SW 1271 (cell line): ENCODE measurements at regions not wholly inside any gene's neighbourhood (a gene's known extent, or its start where the extent isn't known, plus 50 kb on each side); places are given as distances from the start of the nearest gene placed in this dataset.

Source experiments
- DNase-seq, 2 experiments: peaks; one replicate each; lab custom pipeline; 2025; lab: John Stamatoyannopoulos, UW

DNA sequence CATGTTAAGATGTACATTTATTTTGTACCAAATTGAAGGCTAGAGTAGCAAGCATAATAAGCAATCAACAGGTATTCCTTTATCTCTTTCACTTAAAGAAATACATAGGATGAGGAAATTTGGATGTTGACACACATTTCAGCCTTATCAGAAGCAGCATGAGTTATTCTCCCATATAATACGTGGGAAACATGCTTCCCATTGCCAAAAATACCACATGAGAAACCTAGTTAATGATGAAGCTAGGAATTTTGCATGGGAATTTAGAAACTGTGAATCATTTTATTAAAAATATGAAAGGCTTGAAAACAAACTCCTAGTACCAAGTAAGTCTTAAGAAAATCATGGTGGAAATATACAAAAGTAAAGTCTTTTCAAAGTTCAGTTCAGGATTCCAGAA lies 751.8 kb downstream of the TSN start:
- DNase-seq: no peak

DNA sequence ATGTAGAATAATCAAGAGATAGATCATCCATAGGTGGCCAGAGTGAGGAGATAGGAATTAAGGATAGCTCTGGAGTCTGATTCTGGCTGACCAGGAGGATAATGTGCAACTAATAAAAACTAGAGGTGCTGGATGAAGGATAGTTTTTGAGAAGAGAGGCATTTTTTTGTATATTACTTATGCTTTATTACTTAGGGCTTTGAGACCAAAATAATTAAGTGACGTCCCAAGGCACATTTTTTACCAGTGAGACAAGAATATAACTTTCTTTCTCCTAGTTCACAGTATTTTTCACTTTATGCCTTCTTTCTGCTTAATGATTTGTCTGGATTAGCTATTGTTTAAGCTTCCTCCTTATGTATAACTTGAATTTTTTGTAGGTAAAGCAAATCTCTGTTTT lies 756.6 kb downstream of the TSN start:
- DNase-seq: no peak

DNA sequence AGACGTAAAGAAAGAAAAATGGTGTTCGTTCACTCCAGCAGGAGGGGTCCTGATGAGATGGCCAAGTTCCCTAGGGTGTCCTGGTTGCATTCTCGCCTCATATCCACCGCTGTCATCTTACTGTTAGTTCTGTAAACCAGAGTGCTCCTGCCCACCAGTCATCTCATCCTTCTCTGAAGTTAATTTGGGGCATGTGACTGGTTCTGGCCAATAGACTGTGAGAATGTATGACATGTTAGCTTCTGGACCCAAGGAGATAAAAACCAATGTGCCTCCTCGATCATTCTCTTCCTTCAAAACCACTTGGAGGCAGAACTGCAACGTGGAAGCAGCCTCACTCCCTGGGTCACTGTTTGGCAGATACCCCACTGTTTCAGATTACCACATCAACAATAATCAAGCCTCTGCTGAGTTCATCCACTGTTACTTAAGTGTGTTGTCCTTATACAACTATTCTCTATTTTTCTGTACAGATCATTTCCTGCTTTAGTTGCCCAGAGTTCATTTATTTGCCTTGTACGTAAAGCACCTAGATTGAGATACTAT lies 759.1 kb downstream of the TSN start:
- no peak for DNase-seq

DNA sequence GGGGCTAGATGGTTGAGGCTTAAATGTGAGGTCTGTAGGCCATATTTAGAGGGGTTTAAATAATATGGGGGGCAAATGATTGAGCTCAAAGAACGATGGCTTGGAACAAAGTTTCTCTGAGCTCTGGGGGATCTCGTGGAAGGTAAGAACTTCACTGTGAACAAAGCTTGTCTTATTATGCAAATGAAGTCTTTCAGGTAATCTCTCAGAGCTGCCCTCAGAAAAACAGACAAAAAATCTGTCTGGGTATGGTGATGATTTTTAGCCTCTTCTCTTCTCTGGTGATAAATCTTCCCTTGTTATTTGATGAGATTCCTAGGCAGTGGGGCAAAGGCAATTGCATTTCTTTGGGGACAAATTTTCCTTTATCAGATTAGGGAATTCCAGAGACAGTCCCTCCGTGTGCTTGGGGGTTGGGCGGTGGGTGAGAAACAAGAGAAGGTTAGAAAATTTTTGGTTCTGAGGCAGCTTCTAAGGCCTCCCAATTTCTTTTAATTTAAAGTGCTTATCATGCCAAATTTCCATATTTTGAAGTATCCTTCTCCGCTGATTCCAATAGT lies 760.4 kb downstream of the TSN start:
- no peak for DNase-seq

DNA sequence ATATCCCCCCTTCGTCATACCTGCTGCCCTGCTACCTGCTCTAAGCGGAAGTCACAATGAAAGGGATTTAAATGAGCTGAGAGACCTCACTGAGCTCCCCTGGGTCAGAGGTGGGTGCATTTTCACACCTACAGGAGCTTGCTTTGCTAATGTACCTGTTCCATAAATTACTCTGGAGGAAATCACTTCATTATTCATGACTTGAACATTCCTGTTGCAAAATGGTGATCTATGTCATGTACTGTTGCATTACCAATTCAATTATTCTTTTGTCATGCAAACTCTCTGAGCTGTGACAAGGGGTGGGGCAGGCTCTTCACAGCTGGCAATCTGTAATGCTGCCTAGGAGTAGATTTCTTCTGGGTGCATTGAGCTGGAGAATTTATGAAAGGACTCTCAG lies 761.3 kb downstream of the TSN start:
- no peak for DNase-seq

DNA sequence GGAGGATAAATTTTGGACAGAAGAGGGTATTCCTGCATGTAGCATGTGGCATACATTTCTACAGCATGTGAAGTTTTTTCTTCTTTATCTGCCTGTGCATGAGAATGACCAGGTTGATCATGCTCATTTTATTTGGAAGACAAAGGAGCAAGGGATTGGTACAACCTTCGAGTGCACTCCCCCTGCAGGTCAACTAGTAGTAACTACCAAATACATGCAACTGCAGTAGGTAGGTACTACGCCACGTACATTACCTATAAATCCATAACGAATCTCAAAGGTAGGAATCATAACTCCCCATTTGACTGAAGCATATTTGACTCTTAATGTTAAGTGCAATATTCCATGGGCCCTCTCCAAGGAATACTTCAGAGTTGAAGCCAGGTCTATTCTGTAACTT lies 763.9 kb downstream of the TSN start:
- peak in 1 of 2 experiments; percentile 14 for DNase-seq

DNA sequence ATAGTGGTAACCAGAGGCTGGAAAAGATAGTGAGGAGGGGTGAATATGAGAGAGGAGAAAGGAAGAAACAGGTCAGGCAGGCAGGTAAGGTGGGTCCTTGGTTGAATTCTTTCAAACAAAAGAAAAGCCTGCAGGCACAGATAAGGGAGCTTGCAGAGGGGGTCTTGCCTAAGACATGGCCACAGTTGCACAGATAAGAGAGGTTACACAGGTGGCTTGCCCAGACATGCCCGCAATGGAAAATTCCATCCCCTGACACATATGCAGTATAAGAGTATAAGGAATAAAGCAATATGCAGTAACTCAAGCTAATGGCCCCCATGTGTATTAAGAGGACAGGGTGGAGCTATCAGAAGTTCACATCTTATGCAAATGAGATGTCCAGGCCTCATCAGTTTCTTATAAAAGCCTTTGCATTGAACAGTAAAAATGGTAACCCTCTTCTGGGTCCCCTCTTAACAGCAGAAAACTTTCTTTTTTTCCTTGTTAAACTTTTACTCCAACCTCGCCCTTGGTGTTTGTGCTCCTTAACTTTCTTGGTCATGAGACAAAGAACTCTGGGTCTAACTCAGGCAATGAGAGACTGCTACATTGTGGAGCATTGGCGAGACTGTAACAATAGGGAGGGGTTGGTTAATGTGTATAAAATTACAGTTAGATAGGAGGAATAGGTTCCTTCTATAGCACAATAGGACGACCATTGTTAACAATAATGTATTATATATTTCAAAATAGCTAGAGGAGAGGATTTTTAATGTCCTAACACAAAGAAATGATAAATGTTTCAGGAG lies 764.6 kb downstream of the TSN start:
- no peak for DNase-seq

DNA sequence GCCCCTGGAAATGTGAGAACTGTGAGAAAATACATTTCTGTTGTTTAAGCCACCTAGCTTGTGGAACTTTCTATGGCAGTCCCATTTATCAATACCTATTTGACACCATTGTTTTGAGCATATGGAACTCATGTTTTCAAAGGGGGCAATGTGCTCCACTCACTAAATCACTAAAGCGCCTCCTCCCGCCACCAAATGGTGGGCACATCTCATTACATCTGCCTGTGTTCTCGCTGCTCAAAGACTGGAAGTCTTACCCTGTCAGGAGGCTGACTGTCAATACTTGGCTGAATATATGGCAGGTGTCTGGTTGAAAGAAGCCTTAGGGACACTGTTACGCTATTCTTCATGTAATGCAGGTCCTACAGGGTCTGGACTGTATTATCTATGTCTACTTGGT lies 767.7 kb downstream of the TSN start:
- DNase-seq: no peak

DNA sequence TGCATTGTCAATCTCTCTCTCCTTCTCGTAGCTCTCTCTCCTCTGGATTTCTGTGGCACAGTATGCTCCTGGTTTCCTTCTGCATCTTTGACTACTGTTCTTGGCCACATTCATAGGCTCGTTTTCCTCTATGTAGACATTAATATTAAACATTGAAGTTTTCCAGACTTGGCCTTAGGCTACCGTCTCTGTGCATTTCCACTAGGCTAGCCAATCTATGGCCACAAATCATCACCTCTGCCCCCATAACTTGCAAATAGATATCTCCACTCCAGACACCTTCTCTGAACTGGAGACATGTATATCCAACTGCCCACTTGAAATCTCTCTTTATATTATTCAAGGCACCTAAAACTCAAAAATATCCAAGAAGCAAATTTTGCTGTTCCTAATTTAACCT lies 768.5 kb downstream of the TSN start:
- DNase-seq: no peak

DNA sequence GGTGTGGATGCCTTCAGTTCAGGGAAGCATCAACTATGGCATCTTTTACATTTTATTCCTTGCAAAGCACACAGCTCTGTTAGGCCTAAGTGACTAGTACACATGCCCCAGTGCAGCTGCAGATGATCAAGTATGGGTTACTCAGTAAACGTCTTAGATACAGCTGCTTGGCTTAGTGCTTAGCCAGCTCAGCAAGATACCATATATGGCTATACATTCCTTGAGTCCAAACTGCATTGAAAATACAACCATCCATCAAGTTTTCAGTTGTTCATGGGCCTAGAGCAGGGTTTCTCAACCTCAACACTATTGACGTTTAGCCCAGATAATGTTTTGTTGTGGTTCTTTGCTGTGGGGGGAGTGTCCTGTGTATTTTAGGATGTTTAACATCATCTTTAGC lies 769.9 kb downstream of the TSN start:
- no peak for DNase-seq

DNA sequence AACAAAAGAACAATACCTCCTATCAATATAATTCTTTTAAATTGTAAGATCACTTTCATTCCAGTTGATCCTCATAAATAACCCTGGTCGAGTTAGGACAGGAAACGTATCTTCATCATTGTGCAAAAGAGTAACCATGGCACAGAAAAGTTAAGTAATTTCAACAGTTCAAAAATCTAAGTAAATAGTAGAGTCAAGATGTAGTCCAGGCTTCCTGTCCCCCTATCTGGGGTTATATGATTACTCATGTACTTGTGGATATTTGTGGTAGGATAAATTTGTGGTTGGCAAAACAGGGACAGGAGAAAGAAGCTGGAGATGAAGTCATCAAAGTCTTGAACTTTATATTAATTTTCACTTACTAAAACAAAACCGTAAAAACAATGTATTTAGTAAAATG lies 772.6 kb downstream of the TSN start:
- DNase-seq: no peak

DNA sequence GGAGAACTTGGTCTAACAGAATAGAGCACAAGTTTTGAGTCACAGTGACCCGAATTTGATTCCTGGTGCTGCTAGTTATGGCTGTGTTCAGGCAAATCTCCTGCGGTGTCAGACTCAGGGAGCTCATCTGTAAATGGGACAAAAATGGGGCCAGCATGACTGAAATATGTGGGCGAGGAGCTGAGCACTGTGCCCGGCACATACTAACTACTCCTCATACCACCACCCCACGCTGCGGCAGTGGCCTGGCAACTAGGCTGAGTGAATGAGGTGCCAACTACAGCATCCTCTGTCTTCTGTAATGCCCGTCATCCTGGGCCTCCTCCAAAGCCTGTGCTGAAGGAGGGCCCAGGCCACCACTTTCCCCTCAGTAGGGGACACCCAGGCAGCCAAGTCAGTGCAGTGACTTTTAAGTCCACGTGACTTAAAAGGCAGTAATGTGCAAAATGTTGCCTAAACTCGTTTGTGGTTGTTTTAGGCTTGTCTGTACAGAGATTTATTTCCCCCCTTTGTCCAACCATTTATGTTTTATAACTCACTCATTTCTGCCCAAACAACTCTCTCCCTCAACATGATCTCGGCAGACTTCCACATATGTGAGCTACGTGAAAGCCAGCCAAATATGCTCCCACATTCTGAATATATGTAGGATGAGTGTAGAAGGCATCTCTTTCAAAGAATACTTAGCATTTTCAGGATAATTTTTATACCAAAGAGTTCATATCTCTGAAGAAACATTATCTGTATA lies 773.7 kb downstream of the TSN start:
- DNase-seq: no peak

DNA sequence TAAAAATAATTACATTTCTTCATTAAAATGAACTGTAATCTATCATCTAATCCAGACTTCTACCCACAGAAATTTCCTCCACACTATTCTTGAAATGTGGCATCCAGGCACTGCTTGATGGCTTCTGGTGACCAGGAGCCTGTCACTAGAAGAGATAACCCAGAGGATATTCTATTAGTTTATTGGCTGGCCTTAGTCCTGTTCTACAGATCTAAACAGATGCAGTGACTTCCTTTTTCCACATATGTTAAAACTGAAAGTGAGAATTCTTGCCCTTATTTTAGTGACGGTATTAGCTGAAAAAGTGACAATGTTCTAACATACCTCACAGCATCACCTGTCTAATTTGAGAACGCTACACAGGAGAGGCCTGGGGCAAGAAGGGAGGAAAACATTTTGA lies 775.4 kb downstream of the TSN start:
- no peak for DNase-seq

DNA sequence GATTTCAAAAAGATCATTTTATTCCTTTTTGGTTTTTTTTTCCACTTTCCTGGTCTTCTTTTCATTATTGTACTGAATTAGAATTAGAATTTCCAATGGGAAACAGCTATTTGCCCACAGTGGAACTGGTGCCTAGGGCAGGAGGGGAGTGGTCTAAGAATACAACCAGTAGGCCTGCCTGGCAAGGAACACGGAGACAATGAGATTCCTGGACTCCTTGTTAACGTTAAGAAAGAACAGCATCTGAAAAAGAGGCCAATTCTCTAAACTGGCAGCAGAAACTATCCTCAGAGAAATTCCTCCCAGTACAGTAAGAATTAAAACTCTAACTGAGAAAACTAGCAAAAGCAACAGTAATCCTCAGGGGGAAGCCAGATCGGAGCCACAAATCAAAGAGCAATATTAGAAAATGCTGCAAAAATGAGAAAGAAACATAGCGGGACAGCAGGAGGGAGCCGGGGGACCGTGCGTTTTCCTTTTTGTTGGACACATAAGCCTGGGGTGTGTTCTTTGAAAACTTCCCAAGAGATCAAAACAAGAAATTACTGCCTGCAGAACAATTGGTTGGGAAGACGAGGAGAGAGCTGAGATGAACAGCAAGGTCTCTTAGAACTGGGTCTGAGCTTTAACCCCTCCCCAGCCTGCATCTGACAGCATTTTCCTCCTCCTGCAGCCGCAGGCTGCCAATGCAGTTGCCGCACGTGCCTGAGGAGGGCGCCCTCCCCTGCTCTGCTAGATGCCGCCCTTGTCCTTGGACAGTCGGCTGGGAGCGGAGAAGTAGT lies 776.0 kb downstream of the TSN start:
- no peak for DNase-seq

DNA sequence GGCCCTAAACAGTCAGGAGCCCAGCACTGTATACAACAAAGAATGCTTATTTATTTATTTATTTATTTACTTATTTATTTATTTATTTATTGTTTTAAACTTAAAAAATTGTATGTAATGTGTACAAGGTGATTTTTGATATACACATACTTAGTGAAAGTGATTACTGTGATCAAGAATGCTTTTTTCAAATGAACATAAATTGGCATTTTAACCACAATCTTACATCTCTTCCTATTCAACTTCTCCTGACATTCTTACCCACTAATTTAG lies 776.6 kb downstream of the TSN start:
- no peak for DNase-seq

DNA sequence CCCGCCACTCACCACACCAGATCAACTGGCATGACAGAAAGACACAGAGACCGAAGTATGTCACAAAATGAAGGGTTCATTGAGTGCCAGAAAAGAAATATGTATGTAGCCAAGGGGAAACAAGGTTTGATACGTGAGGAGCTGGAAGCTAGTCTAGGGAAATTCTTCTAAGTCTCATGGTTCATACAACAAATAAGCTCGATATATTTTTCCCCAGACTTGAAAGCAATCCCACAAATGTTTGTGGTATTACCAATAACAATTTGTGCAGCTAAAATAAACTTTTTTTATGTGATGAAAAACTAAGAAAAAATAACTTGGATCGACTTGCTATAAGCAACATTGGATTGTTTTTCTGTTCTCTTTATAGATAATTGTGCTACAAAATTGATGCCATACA lies 777.0 kb downstream of the TSN start:
- no peak for DNase-seq

DNA sequence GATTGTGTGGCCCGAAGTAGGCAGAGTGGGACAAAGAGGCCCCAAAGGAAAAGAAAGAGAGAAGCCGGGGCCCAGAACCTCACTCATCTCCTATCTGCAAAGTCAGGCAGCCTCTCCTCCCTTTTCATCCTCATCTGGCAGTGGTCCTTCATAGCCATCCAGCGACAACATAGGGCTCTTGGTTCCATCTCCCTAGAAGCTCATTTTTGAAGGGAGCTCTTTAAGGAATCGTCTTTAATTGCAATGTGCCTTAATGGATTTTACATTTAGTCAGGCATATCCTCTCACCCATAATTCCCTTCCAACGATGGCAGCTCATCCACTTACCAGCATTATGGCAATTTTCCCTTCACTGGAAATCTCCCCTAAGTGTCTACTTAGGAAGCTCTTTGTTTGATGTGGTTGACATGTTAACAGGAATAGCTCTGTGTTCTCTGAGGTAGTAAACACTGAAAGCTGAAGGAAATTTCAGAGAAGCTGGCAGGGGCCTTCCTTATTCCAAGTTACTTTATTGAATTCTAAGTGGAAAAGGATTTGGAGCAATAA lies 780.6 kb downstream of the TSN start:
- DNase-seq: no peak

DNA sequence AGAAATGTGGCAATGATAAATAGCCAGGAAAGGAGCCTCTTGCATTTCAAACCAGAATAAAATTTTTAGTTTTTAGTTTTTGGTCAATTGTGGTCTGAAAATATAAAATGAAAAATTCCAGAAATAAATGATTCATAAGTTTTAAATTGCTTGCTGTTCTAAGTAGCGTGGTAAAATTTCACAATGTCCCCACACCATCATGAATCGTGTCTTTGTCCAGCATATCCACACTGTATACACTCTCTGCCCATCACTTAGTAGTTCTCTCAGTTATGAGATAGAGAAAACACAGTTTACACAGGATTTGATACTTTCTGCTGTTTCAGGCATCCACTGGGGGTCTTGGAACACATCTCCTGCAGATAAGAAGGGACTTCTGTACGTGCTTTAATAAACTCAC lies 783.9 kb downstream of the TSN start:
- no peak for DNase-seq

DNA sequence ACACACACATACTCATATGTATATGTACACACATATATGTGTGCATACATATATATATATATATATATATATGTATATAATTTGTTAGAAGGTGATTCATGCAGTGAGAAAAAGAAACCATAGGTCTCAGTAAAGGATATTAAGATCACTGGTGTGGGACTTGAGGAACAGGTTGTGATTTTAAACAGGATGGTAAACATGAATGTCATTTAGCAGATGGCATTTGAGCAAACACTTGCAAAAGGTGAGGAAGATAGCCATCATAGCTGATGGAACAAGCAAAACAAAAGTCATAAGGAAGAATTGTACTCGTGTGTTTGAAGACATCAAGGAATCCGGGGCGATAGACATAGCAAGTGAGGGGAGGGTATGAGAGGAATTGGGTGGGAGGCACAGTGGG lies 784.5 kb downstream of the TSN start:
- no peak for DNase-seq

DNA sequence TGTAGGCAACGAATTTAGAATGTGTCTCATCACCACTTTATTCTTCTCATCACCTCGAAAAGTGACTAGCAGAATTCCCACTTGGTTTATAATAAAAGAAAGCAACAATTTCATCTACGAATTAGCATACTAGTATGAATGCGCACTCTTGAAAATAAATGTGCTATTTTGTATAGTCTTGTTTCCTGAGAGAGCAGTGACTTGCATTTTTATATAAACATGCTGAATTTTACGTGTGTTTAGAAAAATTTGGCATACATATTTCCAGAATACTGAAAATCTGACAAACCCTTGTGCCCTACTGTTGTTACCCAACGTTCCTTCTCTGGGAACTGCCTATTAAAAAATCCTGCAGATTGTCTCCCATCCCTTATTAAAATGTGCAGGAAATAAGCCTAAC lies 786.8 kb downstream of the TSN start:
- no peak for DNase-seq

DNA sequence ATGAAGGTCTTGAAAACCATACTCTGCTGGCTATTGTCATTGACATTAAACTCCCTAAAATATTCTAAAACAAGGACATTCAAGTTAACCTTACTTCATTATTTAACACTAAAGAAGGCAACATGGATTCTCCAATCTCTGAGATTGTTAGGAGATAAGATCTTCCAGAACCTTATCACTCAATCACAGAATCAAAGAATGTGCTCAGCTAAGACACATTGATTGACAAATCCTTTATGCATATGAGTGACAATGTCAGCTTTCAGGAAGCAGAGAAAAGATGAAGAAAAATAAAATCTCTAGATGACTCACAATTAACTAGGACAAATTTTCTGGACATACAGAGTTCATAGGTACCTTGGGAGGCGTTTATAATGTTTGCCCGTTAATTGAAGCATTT lies 787.2 kb downstream of the TSN start:
- no peak for DNase-seq

DNA sequence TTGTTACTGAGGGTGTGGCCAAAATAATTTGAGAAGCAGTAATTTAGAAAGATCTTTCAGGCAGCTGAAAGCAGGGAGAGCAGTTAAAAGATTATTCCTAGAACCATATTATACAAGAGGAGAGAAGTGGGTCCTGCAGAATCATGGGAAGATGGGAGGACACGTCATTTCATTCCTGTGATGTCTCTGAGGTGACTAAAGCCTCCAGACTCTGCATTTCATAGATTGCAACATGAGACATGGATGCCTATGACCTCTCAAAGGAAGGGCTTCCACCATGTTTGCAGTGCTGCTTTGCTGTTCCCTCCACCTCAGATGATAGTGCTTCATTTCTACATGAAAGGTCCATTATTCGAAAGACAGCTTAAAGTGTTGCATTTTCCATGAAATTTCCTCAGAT lies 788.4 kb downstream of the TSN start:
- no peak for DNase-seq
